HepG2 (cell line): ENCODE measurements at regions not wholly inside any gene's neighbourhood (a gene's known extent, or its start where the extent isn't known, plus 50 kb on each side); places are given as distances from the start of the nearest gene placed in this dataset.

Experiments used
- KDM1A ChIP-seq: IDR thresholded peaks from 2 replicates; pipeline ENCODE4 v1.6.1; 2016; ENCODE audit warnings: missing compliant biosample characterization
- MYNN ChIP-seq: sonication (generic); formaldehyde crosslinking; IDR thresholded peaks from 2 replicates; pipeline ENCODE4 v1.4.0; 2020; ENCODE audit warnings: mild to moderate bottlenecking, low read depth, missing genetic modification reagents
- NR2F1 ChIP-seq, 2 experiments: fragments of 450-650 bp in 1 of 2; formaldehyde crosslinking in 1 of 2; IDR thresholded peaks; 2 replicates each; pipeline versions ENCODE4 v1.5.0 to v1.6.1; 2016 to 2020; ENCODE audit warnings: mild to moderate bottlenecking in 1 of 2, missing compliant biosample characterization in 1 of 2, missing genetic modification reagents in 1 of 2, moderate library complexity in 1 of 2
- TBX3 ChIP-seq: fragments of 450-650 bp; IDR thresholded peaks from 2 replicates; pipeline ENCODE4 v1.6.1; 2017; ENCODE audit warnings: antibody characterized with exemption, mild to moderate bottlenecking, inconsistent platforms, borderline replicate concordance
- ZFP82 ChIP-seq: sonication (generic); formaldehyde crosslinking; IDR thresholded peaks from 2 replicates; pipeline ENCODE4 v1.5.1; 2020; ENCODE audit warnings: mild to moderate bottlenecking, missing genetic modification reagents, borderline replicate concordance
- ZNF362 ChIP-seq: sonication (generic); formaldehyde crosslinking; IDR thresholded peaks from 2 replicates; pipeline ENCODE4 v1.4.0; 2020; ENCODE audit warnings: missing genetic modification reagents, mild to moderate bottlenecking, borderline replicate concordance
- ZSCAN22 ChIP-seq: sonication (generic); formaldehyde crosslinking; IDR thresholded peaks from 2 replicates; pipeline ENCODE4 v1.4.0; 2020; ENCODE audit warnings: mild to moderate bottlenecking, missing genetic modification reagents
- TF ChIP-seq, protein P1 (sequence below): sonication (generic); formaldehyde crosslinking; IDR thresholded peaks from 2 replicates; pipeline ENCODE4 v1.4.0; 2020; ENCODE audit warnings: low read depth, missing genetic modification reagents
- TF ChIP-seq, protein P2 (sequence below): sonication (generic); formaldehyde crosslinking; IDR thresholded peaks from 2 replicates; pipeline ENCODE4 v1.4.0; 2020; ENCODE audit warnings: missing genetic modification reagents, borderline replicate concordance
- TF ChIP-seq, protein P3 (sequence below): IDR thresholded peaks from 2 replicates; pipeline ENCODE4 v1.6.1; 2016; ENCODE audit warnings: mild to moderate bottlenecking

- TF ChIP-seq, protein P1, sequence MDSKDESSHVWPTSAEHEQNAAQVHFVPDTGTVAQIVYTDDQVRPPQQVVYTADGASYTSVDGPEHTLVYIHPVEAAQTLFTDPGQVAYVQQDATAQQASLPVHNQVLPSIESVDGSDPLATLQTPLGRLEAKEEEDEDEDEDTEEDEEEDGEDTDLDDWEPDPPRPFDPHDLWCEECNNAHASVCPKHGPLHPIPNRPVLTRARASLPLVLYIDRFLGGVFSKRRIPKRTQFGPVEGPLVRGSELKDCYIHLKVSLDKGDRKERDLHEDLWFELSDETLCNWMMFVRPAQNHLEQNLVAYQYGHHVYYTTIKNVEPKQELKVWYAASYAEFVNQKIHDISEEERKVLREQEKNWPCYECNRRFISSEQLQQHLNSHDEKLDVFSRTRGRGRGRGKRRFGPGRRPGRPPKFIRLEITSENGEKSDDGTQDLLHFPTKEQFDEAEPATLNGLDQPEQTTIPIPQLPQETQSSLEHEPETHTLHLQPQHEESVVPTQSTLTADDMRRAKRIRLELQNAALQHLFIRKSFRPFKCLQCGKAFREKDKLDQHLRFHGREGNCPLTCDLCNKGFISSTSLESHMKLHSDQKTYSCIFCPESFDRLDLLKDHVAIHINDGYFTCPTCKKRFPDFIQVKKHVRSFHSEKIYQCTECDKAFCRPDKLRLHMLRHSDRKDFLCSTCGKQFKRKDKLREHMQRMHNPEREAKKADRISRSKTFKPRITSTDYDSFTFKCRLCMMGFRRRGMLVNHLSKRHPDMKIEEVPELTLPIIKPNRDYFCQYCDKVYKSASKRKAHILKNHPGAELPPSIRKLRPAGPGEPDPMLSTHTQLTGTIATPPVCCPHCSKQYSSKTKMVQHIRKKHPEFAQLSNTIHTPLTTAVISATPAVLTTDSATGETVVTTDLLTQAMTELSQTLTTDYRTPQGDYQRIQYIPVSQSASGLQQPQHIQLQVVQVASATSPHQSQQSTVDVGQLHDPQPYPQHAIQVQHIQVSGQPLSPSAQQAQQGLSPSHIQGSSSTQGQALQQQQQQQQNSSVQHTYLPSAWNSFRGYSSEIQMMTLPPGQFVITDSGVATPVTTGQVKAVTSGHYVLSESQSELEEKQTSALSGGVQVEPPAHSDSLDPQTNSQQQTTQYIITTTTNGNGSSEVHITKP = peak; percentile 94
- peak; percentile 86 for TF ChIP-seq TBX3
- TF ChIP-seq, protein P2, sequence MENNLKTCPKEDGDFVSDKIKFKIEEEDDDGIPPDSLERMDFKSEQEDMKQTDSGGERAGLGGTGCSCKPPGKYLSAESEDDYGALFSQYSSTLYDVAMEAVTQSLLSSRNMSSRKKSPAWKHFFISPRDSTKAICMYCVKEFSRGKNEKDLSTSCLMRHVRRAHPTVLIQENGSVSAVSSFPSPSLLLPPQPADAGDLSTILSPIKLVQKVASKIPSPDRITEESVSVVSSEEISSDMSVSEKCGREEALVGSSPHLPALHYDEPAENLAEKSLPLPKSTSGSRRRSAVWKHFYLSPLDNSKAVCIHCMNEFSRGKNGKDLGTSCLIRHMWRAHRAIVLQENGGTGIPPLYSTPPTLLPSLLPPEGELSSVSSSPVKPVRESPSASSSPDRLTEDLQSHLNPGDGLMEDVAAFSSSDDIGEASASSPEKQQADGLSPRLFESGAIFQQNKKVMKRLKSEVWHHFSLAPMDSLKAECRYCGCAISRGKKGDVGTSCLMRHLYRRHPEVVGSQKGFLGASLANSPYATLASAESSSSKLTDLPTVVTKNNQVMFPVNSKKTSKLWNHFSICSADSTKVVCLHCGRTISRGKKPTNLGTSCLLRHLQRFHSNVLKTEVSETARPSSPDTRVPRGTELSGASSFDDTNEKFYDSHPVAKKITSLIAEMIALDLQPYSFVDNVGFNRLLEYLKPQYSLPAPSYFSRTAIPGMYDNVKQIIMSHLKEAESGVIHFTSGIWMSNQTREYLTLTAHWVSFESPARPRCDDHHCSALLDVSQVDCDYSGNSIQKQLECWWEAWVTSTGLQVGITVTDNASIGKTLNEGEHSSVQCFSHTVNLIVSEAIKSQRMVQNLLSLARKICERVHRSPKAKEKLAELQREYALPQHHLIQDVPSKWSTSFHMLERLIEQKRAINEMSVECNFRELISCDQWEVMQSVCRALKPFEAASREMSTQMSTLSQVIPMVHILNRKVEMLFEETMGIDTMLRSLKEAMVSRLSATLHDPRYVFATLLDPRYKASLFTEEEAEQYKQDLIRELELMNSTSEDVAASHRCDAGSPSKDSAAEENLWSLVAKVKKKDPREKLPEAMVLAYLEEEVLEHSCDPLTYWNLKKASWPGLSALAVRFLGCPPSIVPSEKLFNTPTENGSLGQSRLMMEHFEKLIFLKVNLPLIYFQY (CRISPR knock-in tag) = 0 out of 2 replicates have a peak, but pooled peaks have one; percentile 36
- peak; percentile 39; the same call in 1 of the 2 replicates for TF ChIP-seq ZFP82 (CRISPR knock-in tag)
- no peak; a peak in 1 of 4 replicates for TF ChIP-seq NR2F1 (CRISPR knock-in tag; IDR thresholded peaks at IDR 0.05)
- TF ChIP-seq, protein P3, sequence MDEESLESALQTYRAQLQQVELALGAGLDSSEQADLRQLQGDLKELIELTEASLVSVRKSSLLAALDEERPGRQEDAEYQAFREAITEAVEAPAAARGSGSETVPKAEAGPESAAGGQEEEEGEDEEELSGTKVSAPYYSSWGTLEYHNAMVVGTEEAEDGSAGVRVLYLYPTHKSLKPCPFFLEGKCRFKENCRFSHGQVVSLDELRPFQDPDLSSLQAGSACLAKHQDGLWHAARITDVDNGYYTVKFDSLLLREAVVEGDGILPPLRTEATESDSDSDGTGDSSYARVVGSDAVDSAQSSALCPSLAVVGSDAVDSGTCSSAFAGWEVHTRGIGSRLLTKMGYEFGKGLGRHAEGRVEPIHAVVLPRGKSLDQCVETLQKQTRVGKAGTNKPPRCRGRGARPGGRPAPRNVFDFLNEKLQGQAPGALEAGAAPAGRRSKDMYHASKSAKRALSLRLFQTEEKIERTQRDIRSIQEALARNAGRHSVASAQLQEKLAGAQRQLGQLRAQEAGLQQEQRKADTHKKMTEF (CRISPR knock-in tag) = peak; percentile 91
- peak; percentile 25; the same call in 1 of the 2 replicates for TF ChIP-seq ZNF362 (CRISPR knock-in tag)
- 0 out of 2 replicates have a peak, but pooled peaks have one; percentile 27 for TF ChIP-seq KDM1A (CRISPR knock-in tag)
- peak; percentile 95 for TF ChIP-seq ZSCAN22 (CRISPR knock-in tag)
- TF ChIP-seq MYNN (CRISPR knock-in tag) = no peak
Measured at GRCh38 chr5:93078082-93079038, 502.7 kb downstream of the NR2F1-AS1 start (continued).
